ENCODE measurements at regions not wholly inside any gene's neighbourhood (a gene's known extent, or its start where the extent isn't known, plus 50 kb on each side); places are given as distances from the start of the nearest gene placed in this dataset.

DNA sequence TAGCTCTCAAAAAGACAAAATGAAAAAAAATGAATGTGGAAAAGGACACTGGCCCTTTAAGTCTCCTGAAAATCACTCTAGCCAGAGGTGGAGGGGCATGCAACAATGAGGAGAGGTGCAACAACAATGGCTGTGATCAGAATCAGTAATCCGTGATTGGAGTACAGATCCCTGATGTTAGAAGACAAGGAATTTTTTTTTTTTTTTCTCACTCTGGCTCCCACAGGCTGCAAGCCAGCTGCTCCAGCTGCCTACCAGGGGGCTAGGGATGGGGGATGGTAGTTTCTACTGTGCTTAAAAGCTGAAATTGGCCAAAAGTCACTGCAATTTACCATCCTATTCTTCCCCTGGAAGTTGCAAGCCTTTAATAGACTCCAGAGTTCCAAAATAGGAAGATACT, 54.5 kb downstream of the STYXL2 start:
- Histone ChIP-seq H2BK15ac (ENCODE audit: low read length) (no peak overlapping the region), H3K56ac (replicated peaks; ENCODE audit: insufficient read length, low read depth, low read length) (no peak overlapping the region), H3K9me3 (ENCODE audit: insufficient read depth in 2 of 2, low read depth in 1 of 2, low read length in 1 of 2) (0 out of 4 replicates have a peak, but pooled peaks cover 0 to 7% of the 10 kb centered on the region in 2 experiments), H3K79me2 (ENCODE audit: control insufficient read depth in 1 of 2, insufficient read depth in 2 of 2, low read length in 2 of 2) (no peaks in the 10 kb centered on the region), H3K18ac (ENCODE audit: extremely low read depth, low read length) (no peak overlapping the region), H3K4me3 (ENCODE audit: extremely low read depth in 1 of 4, insufficient read depth in 2 of 4, low read depth in 3 of 4, low read length in 4 of 4) (peak overlapping the region in 1 of 4 experiments; percentile 15; a peak in 3 of 8 replicates), H3K36me3 (ENCODE audit: control insufficient read depth in 2 of 4, insufficient read depth in 4 of 4, low read length in 3 of 4) (no peaks in the 10 kb centered on the region), H2AK5ac (ENCODE audit: low read depth, low read length) (no peak overlapping the region), H4K5ac (ENCODE audit: insufficient read length, low read depth, low read length) (no peak overlapping the region), H2BK20ac (ENCODE audit: low read length) (no peak overlapping the region), H3K4me2 (ENCODE audit: insufficient read depth in 1 of 2, low read depth in 2 of 2, low read length in 2 of 2) (peak overlapping the region; percentile 19 to 41; a peak in 3 of 4 replicates), H4K91ac (replicated peaks; ENCODE audit: insufficient read length, low read length) (no peak overlapping the region), H2BK12ac (ENCODE audit: low read depth, low read length) (no peak overlapping the region), H3K23ac (ENCODE audit: insufficient read length) (no peak overlapping the region), H2BK120ac (replicated peaks; ENCODE audit: low read depth, low read length) (no peak overlapping the region), H4K20me1 (replicated peaks in 1 of 2; ENCODE audit: control insufficient read depth in 1 of 2, insufficient read depth in 2 of 2, low read length in 2 of 2) (no peaks in the 10 kb centered on the region), H3K14ac (ENCODE audit: insufficient read length) (no peak overlapping the region), H3K27me3 (replicated peaks in 1 of 4; ENCODE audit: control insufficient read depth in 3 of 4, extremely low read depth in 1 of 4, insufficient read depth in 3 of 4, low read length in 3 of 4) (no peaks in the 10 kb centered on the region), H4K8ac (ENCODE audit: extremely low read depth, insufficient read depth, low read length) (no peak overlapping the region; the same call in 1 of the 2 replicates), H3K4ac (replicated peaks; ENCODE audit: insufficient read length, low read depth, low read length) (no peak overlapping the region), H3K4me1 (replicated peaks in 1 of 4; ENCODE audit: control insufficient read depth in 3 of 4, insufficient read depth in 4 of 4, low read length in 3 of 4) (peaks cover 0 to 4% (median 1%) of the 10 kb centered on the region in 4 experiments; a peak in 2 of 7 replicates), H2AFZ (ENCODE audit: low read length) (peak overlapping the region; percentile 54; the same call in 1 of the 2 replicates), H3K27ac (ENCODE audit: low read depth, low read length) (no peak overlapping the region), H3K79me1 (ENCODE audit: low read depth, low read length) (no peaks in the 10 kb centered on the region), H3K23me2 (ENCODE audit: low read depth, low read length) (no peaks in the 10 kb centered on the region), H3K9ac (replicated peaks in 1 of 4; ENCODE audit: extremely low read depth in 1 of 4, low read depth in 3 of 4, low read length in 3 of 4) (no peak overlapping the region; a peak in 1 of 7 replicates), H2BK5ac (ENCODE audit: low read depth, low read length) (no peak overlapping the region)
- peak; percentile 77 for FAIRE-seq
- WGBS, 2 experiments (ENCODE audit: extremely low coverage in 1 of 2, insufficient coverage in 1 of 2, insufficient read length in 1 of 2, insufficient replicate concordance in 2 of 2, low coverage in 1 of 2, low lambda C conversion rate in 2 of 2, missing lambda C conversion rate in 1 of 2), result 10% methylated on average over 1 of the region's 1 CpG; no CpG with 5 or more reads in 1 of the 2 experiments
- POLR2A ChIA-PET (ENCODE audit: partially characterized antibody), result interaction anchor here (0.6 to 2.0 kb wide), 4 partner anchors 10 to 92 kb away, joined by 3 to 12 read pairs (median 7); no protein-coding TSS in a partner anchor
- DNase-seq (ENCODE audit: low read depth in 1 of 2, low spot score in 2 of 2), result no peak
- CTCF ChIA-PET (ENCODE audit: partially characterized antibody), result interaction anchor here (0.7 to 3.0 kb wide), 12 partner anchors 11 to 265 kb away, joined by 3 to 13 read pairs (median 4); partner anchors contain the start of gene POU2F1
- TF ChIP-seq CTCF (IDR thresholded peaks at IDR 0.05; ENCODE audit: control extremely low read depth in 1 of 3, insufficient read depth in 1 of 3, low read depth in 1 of 3, low read length in 3 of 3), result no peak
- TF ChIP-seq USF2 (IDR thresholded peaks at IDR 0.05; ENCODE audit: low read length), result no peak
- no peak for TF ChIP-seq BCL11A (IDR thresholded peaks at IDR 0.05; ENCODE audit: low read depth in 2 of 2, low read length in 2 of 2)
- TF ChIP-seq SP2 (IDR thresholded peaks at IDR 0.05; ENCODE audit: low read length), result no peak
- TF ChIP-seq SP1 (IDR thresholded peaks at IDR 0.05; ENCODE audit: low read depth, low read length), result 0 out of 2 replicates have a peak, but pooled peaks have one; percentile 19
- peak; percentile 54 for TF ChIP-seq ASH2L (IDR thresholded peaks at IDR 0.05; ENCODE audit: low read length)
- TF ChIP-seq ATF2 (IDR thresholded peaks at IDR 0.05; ENCODE audit: low read length), result no peak
- no peak for TF ChIP-seq JUND (IDR thresholded peaks at IDR 0.05; ENCODE audit: low read length)
- no peak for TF ChIP-seq POLR2A (IDR thresholded peaks at IDR 0.05; ENCODE audit: control extremely low read depth in 1 of 2, low read depth in 2 of 2, low read length in 2 of 2)

Measured in H1 (cell line).